ENCODE measurements at regions not wholly inside any gene's neighbourhood (a gene's known extent, or its start where the extent isn't known, plus 50 kb on each side); places are given as distances from the start of the nearest gene placed in this dataset.

GRCh38 chr4:18128241-18128640, 106.7 kb upstream of the LCORL start:
- H3K4me2 ChIP-seq, result no peak overlapping the region
- ChIA-PET CTCF (interaction anchor here (1.3 kb wide), 1 partner anchor 12 kb away, joined by 4 read pairs; no protein-coding TSS in a partner anchor), POLR2A (no interaction called here)
- no peak overlapping the region for H3K27ac ChIP-seq (ENCODE audit: low read depth in 2 of 2, low read length in 1 of 2)
- H3K79me2 ChIP-seq (ENCODE audit: insufficient read depth), result no peaks in the 10 kb centered on the region
- no peaks in the 10 kb centered on the region for H4K20me1 ChIP-seq (ENCODE audit: insufficient read depth)
- no peak for DNase-seq
- H3K9me3 ChIP-seq, result no peaks in the 10 kb centered on the region; the same call in 1 of the 2 replicates
- H3K9me2 ChIP-seq, result no peaks in the 10 kb centered on the region
- no peaks in the 10 kb centered on the region for H3K4me1 ChIP-seq (ENCODE audit: control insufficient read depth in 1 of 2, insufficient read depth in 2 of 2, low read depth in 1 of 2, low read length in 1 of 2)
- no peaks in the 10 kb centered on the region for H3K27me3 ChIP-seq (ENCODE audit: insufficient read depth)
- no peak overlapping the region for H2AFZ ChIP-seq (ENCODE audit: low read depth)
- no peaks in the 10 kb centered on the region for H3F3A ChIP-seq (replicated peaks; ENCODE audit: insufficient read depth)
- H3K36me3 ChIP-seq (replicated peaks in 1 of 2; ENCODE audit: control insufficient read depth in 1 of 2, insufficient read depth in 2 of 2, low read length in 1 of 2), result no peaks in the 10 kb centered on the region
- TF ChIP-seq CHD2 (IDR thresholded peaks at IDR 0.05; ENCODE audit: low read length, partially characterized antibody), result no peak
- TF ChIP-seq TAF1 (IDR thresholded peaks at IDR 0.05; ENCODE audit: borderline replicate concordance, low read depth, low read length), result no peak
- TF ChIP-seq NRF1 (IDR thresholded peaks at IDR 0.05; ENCODE audit: low read depth, low read length), result no peak
- no peak for TF ChIP-seq FOXJ3 (CRISPR knock-in tag; IDR thresholded peaks at IDR 0.05)
- TF ChIP-seq GABPA (IDR thresholded peaks at IDR 0.05; ENCODE audit: low read depth), result no peak
- TF ChIP-seq EP300 (IDR thresholded peaks at IDR 0.05; ENCODE audit: borderline replicate concordance in 1 of 2, low read depth in 1 of 2, low read length in 1 of 2), result no peak
- TF ChIP-seq JUND (IDR thresholded peaks at IDR 0.05), result no peak
- H3K4me3 ChIP-seq (ENCODE audit: low read depth in 2 of 2, low read length in 1 of 2), result no peak overlapping the region
- H3K9ac ChIP-seq, result no peak overlapping the region

- ChIA-PET CTCF (interaction anchor here (1.0 kb wide), 1 partner anchor 310 kb away, joined by 3 read pairs; no protein-coding TSS in a partner anchor), POLR2A (no interaction called here)
- DNase-seq, result no peak
- Histone ChIP-seq H3K36me3 (replicated peaks in 1 of 2; ENCODE audit: control insufficient read depth in 1 of 2, insufficient read depth in 2 of 2, low read length in 1 of 2) (no peaks in the 10 kb centered on the region), H3K4me1 (ENCODE audit: control insufficient read depth in 1 of 2, insufficient read depth in 2 of 2, low read depth in 1 of 2, low read length in 1 of 2) (no peaks in the 10 kb centered on the region), H4K20me1 (ENCODE audit: insufficient read depth) (no peaks in the 10 kb centered on the region), H3F3A (replicated peaks; ENCODE audit: insufficient read depth) (no peaks in the 10 kb centered on the region), H3K4me2 (no peak overlapping the region), H3K27me3 (ENCODE audit: insufficient read depth) (no peaks in the 10 kb centered on the region), H3K4me3 (ENCODE audit: low read depth in 2 of 2, low read length in 1 of 2) (no peak overlapping the region), H3K9me3 (no peaks in the 10 kb centered on the region), H3K9ac (no peak overlapping the region), H3K79me2 (ENCODE audit: insufficient read depth) (no peaks in the 10 kb centered on the region), H3K27ac (ENCODE audit: low read depth in 2 of 2, low read length in 1 of 2) (no peak overlapping the region), H2AFZ (ENCODE audit: low read depth) (no peak overlapping the region), H3K9me2 (no peaks in the 10 kb centered on the region)
- WGBS (ENCODE audit: low lambda C conversion rate), result 4% methylated on average over 3 of the region's 3 CpGs
- TF ChIP-seq RCOR1 (IDR thresholded peaks at IDR 0.05; ENCODE audit: low read length) (no peak), ZBTB33 (IDR thresholded peaks at IDR 0.05; ENCODE audit: borderline replicate concordance, low read depth) (no peak), RXRA (IDR thresholded peaks at IDR 0.05; ENCODE audit: borderline replicate concordance, low read depth) (no peak), CTCF (IDR thresholded peaks at IDR 0.05) (no peak), TAF1 (IDR thresholded peaks at IDR 0.05; ENCODE audit: borderline replicate concordance, low read depth, low read length) (no peak), SIN3A (IDR thresholded peaks at IDR 0.05; ENCODE audit: borderline replicate concordance, low read depth, low read length) (no peak), RFX5 (IDR thresholded peaks at IDR 0.05; ENCODE audit: low read length) (no peak), PBX3 (IDR thresholded peaks at IDR 0.05) (no peak), MEF2A (IDR thresholded peaks at IDR 0.05; ENCODE audit: borderline replicate concordance, low read depth) (no peak), YY1 (IDR thresholded peaks at IDR 0.05; ENCODE audit: low read depth) (no peak), IRF3 (IDR thresholded peaks at IDR 0.05; ENCODE audit: low read depth, low read length) (no peak), RAD21 (IDR thresholded peaks at IDR 0.05; ENCODE audit: low read length) (no peak), FOSL2 (IDR thresholded peaks at IDR 0.05; ENCODE audit: borderline replicate concordance, low read depth) (no peak), USF2 (IDR thresholded peaks at IDR 0.05; ENCODE audit: borderline replicate concordance, low read depth, low read length) (no peak), TCF12 (IDR thresholded peaks at IDR 0.05) (no peak), USF1 (IDR thresholded peaks at IDR 0.05; ENCODE audit: borderline replicate concordance, low read depth) (no peak)
Observed at GRCh38 chr4:18127030-18127429, 105.5 kb upstream of the LCORL start.

Measured in SK-N-SH (cell line).